Pancreas (tissue), 10 donors: ENCODE measurements at regions not wholly inside any gene's neighbourhood (a gene's known extent, or its start where the extent isn't known, plus 50 kb on each side); places are given as distances from the start of the nearest gene placed in this dataset.

Experiments used
- ATAC-seq, 4 donors: fragments of 200-7000 bp; cut with Tn5 transposase; one replicate each; pipeline versions ENCODE4 v1.8.0 to v1.9.1; 2020; ENCODE audit warnings: mild to moderate bottlenecking in 4 of 4, moderate library complexity in 4 of 4
- DNase-seq, 6 donors: peaks; one replicate each; pipeline ENCODE4 v3.0.0-alpha.2; 2020
- FAIRE-seq: peaks from 2 replicates; lab custom pipeline; 2012; peaks lifted over from hg19 to GRCh38; lab: Jason Lieb, UNC
- H3K27ac ChIP-seq, 4 donors: fragments of 200-600 bp; sonication (generic); 1 replicate in 3 of 4; 2 replicates in 1 of 4; pipeline versions ENCODE4 v1.5.0 to v1.8.0; 2020
- H3K27me3 ChIP-seq, 4 donors: fragments of 200-600 bp; one replicate each; pipeline ENCODE4 v1.8.0; 2021
- H3K36me3 ChIP-seq, 3 donors: fragments of 200-600 bp; sonication (generic) in 1 of 3; one replicate each; pipeline versions ENCODE4 v1.5.0 to v1.8.0; 2020 to 2021
- H3K4me1 ChIP-seq, 3 donors: fragments of 200-600 bp; one replicate each; pipeline ENCODE4 v1.8.0; 2021
- H3K4me3 ChIP-seq, 4 donors: fragments of 200-600 bp; sonication (generic) in 2 of 4; one replicate each; pipeline versions ENCODE4 v1.5.0 to v1.8.0; 2020 to 2021
- H3K9me3 ChIP-seq, 4 donors: fragments of 200-600 bp; one replicate each; pipeline ENCODE4 v1.8.0; 2021
- CTCF ChIP-seq, 4 donors: fragments of 200-600 bp; sonication (generic) in 3 of 4; IDR thresholded peaks; one replicate each; pipeline versions ENCODE4 v1.5.0 to v1.8.0; 2021; ENCODE audit warnings: antibody characterized with exemption in 4 of 4
- WGBS, 2 donors: extraction: QIAGEN DNeasy Blood & Tissue Kit; methylation state at CpG; one replicate each; pipeline ENCODE4 v1.1.7; 2013; 5-methylcytosine and 5-hydroxymethylcytosine counted together
- intact Hi-C, 3 donors: fragments of 100-400 bp; cut with DNase I; formaldehyde crosslinking; loops; one replicate each; pipeline versions ENCODE4 v1.11.1 to v1.14.2; 2022
- donor health status: healthy with polysubstance abuse.
- donor health status: DM: no; HTN: no; CAD: no; lungs with moderate emphysema.
- donor health status: DM: no; HTN: no; CAD: no.
- donor health status: control.
- donor health status: control.
- donor health status: Bipolar disorder and iron deficiency.
- donor health status: DM: yes; HTN: yes; CAD: no.
- donor health status: DM: no; HTN: no; CAD: no.
- donor health status: DM: no; HTN: no; CAD: no.
- donor health status: DM: yes; HTN: yes; CAD: no.

DNA sequence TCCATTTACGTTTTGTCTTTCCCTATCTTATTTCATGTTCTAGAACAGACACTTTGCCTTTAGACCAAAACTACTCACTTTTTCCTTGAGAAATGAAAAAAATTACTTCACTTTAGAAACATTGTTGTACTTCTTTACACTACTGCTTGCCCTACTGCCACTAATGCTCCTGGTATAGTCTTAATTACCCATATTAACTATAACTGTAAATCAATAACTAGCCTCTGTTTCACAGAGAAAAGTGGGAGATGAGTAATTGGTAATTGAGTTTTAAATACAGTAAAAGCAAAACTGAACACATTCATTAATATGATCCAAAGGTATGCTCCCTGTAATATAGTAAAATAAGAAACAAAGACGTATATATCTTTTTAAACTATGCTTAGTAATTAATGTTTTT lies 111.1 kb upstream of the JADE1 start:
- peaks cover 0 to 6% (median 6%) of the 10 kb centered on the region in 3 donors for H3K4me1 ChIP-seq
- H3K36me3 ChIP-seq: no peaks in the 10 kb centered on the region
- no peak overlapping the region for H3K4me3 ChIP-seq
- DNase-seq (no peak), ATAC-seq (no peak), FAIRE-seq (no peak)
- no peak for TF ChIP-seq CTCF (IDR thresholded peaks at IDR 0.05)
- 28 to 33% methylated on average over 2 of the region's 2 CpGs for WGBS, 2 donors
- H3K27ac ChIP-seq: no peak overlapping the region
- H3K27me3 ChIP-seq: no peaks in the 10 kb centered on the region
- intact Hi-C loops: no loop called here
- H3K9me3 ChIP-seq: no peaks in the 10 kb centered on the region

DNA sequence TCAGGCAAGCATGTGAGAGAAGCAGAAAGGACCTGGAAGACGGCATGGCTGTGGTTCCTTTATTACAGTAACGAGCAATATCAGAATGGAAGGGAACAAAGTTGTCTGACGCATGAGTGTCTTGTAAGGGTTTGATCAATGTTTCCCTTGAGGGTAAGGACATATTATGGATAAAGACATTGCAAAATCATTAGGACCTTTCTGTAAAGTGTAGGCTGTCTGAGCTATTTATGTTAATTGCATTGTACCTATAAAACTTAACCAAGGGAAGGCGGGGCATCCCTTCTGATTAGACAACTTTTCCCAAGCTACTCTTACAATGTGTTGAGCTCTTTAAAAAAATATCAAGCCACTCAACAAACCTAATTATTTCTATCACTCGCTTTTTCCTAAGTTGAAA lies 112.2 kb upstream of the JADE1 start:
- Histone ChIP-seq H3K9me3 (no peaks in the 10 kb centered on the region), H3K4me1 (peaks cover 0 to 6% (median 6%) of the 10 kb centered on the region in 3 donors), H3K4me3 (no peak overlapping the region), H3K27ac (no peak overlapping the region), H3K36me3 (no peaks in the 10 kb centered on the region), H3K27me3 (no peaks in the 10 kb centered on the region)
- no peak for TF ChIP-seq CTCF (IDR thresholded peaks at IDR 0.05)
- FAIRE-seq (no peak), ATAC-seq (no peak), DNase-seq (no peak)
- 82 to 83% methylated on average over 5 of the region's 5 CpGs for WGBS, 2 donors
- intact Hi-C loops: no loop called here

DNA sequence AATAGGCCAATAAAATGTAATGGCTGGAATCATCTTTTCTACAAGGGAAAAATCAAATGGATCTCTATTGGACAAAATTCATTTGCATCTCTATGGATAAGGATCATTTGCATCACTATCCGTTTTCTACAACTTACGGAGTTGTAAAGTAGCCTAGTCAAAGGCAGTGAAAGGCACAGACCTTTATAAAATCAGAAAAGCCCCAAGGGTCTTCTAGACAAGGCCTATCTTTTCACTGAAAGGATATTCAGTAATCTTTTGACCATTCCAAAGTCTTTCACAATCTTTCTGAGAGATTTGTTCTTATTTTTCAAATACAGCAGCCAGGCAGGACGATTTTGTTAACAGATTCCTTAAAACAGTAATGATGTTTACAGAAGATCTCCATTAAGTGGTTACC lies 119.5 kb upstream of the JADE1 start:
- H3K4me3 ChIP-seq: no peak overlapping the region
- H3K4me1 ChIP-seq: no peaks in the 10 kb centered on the region
- WGBS, 2 donors: 74% methylated on average over 3 of the region's 3 CpGs
- H3K9me3 ChIP-seq: no peaks in the 10 kb centered on the region
- TF ChIP-seq CTCF (IDR thresholded peaks at IDR 0.05): no peak
- DNase-seq: no peak
- no peak for ATAC-seq
- H3K27ac ChIP-seq: no peak overlapping the region
- FAIRE-seq: no peak
- no peaks in the 10 kb centered on the region for H3K36me3 ChIP-seq
- no peaks in the 10 kb centered on the region for H3K27me3 ChIP-seq
- intact Hi-C loops: no loop called here

DNA sequence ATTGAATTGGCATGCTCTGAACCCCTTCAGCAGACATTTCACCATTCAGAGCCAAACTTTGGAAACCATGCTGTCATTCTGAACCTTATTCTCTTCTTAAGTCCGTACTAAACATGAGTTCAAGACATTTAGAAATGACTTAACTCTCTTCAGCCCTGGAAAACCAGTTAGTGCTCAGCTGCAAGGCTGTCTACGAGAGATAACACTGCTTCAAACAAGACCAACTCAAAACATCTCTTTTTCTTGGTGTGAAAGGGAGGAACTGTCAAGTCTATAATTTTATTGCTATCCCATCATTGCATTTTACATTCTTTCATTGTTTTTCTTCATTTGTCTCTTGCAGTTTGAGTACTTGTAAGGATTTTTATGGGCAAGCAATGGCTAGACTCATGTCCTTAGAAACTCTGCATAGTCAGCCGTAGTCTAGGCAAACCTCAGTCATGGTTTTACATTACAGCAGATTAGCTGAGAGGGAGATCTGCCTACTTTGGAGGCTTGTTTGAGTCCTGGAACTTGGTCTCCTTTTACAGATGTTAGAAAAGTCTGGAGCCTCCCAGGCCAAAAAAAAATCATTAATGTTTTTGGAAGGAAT lies 120.6 kb upstream of the JADE1 start:
- ATAC-seq: no peak
- TF ChIP-seq CTCF (IDR thresholded peaks at IDR 0.05): no peak
- H3K4me3 ChIP-seq: no peak overlapping the region
- FAIRE-seq: no peak
- H3K36me3 ChIP-seq: no peaks in the 10 kb centered on the region
- no peaks in the 10 kb centered on the region for H3K27me3 ChIP-seq
- intact Hi-C loops: no loop called here
- no peaks in the 10 kb centered on the region for H3K9me3 ChIP-seq
- H3K27ac ChIP-seq: no peak overlapping the region
- DNase-seq: no peak
- H3K4me1 ChIP-seq: no peaks in the 10 kb centered on the region
- 89% methylated on average over 3 of the region's 3 CpGs for WGBS, 2 donors

- FAIRE-seq (no peak), ATAC-seq (no peak), DNase-seq (no peak)
- Histone ChIP-seq H3K4me1 (no peaks in the 10 kb centered on the region), H3K9me3 (no peaks in the 10 kb centered on the region), H3K4me3 (no peak overlapping the region), H3K27me3 (no peaks in the 10 kb centered on the region), H3K27ac (no peak overlapping the region), H3K36me3 (no peaks in the 10 kb centered on the region)
- WGBS, 2 donors: 75 to 88% methylated on average over 3 of the region's 3 CpGs
- no peak for TF ChIP-seq CTCF (IDR thresholded peaks at IDR 0.05)
- intact Hi-C loops: no loop called here
Measured at GRCh38 chr4:128688033-128688721, 121.3 kb upstream of the JADE1 start.
